PC-9 (cell line): ENCODE measurements at regions not wholly inside any gene's neighbourhood (a gene's known extent, or its start where the extent isn't known, plus 50 kb on each side); places are given as distances from the start of the nearest gene placed in this dataset.

Experiments
- BruUV-seq: library from RNA; stranded (reverse); fragments of 400-500 nt; replicated peaks from 2 replicates; lab custom pipeline; 2021; lab: Mats Ljungman, UMichigan
- CTCF ChIA-PET: fragments of 300-600 bp; sonication (Branson Sonifier 250); formaldehyde crosslinking; loops from one replicate; lab custom pipeline; 2022; ENCODE audit warnings: antibody characterized with exemption; lab: Charles Lee
- POLR2A ChIA-PET: fragments of 300-600 bp; sonication (Branson Sonifier 250); formaldehyde crosslinking; loops from one replicate; lab custom pipeline; 2022; ENCODE audit warnings: antibody characterized with exemption; ENCODE audit not compliant: unreplicated experiment; lab: Charles Lee
- DNase-seq, 2 experiments: peaks; one replicate each; pipeline versions ENCODE4 v3.0.0 to v3.0.0-alpha.2; 2015 to 2022; ENCODE audit warnings: mixed read lengths in 1 of 2
- H2AFZ ChIP-seq: fragments of 200-600 bp; sonication (generic); 2 replicates; pipeline ENCODE4 v1.8.1; 2017; ENCODE audit warnings: antibody characterized with exemption
- H3F3A ChIP-seq: fragments of 200-600 bp; sonication (generic); 2 replicates; pipeline ENCODE4 v1.8.1; 2017; ENCODE audit warnings: antibody characterized with exemption, mild to moderate bottlenecking, low read depth; ENCODE audit not compliant: insufficient read depth
- H3K27ac ChIP-seq: fragments of 200-600 bp; sonication (generic); 2 replicates; pipeline ENCODE4 v1.6.1; 2016; ENCODE audit warnings: mixed run types
- H3K27me3 ChIP-seq: fragments of 200-600 bp; sonication (generic); 2 replicates; pipeline ENCODE4 v1.6.1; 2016; ENCODE audit warnings: low read depth, mixed run types; ENCODE audit not compliant: insufficient read depth
- H3K36me3 ChIP-seq: fragments of 200-600 bp; sonication (generic); 2 replicates; pipeline ENCODE4 v1.6.1; 2016; ENCODE audit warnings: low read depth, mixed run types
- H3K4me1 ChIP-seq: fragments of 200-600 bp; sonication (generic); replicated peaks from 2 replicates; pipeline ENCODE4 v1.6.1; 2016; ENCODE audit warnings: mixed run types; ENCODE audit not compliant: insufficient read depth
- H3K4me2 ChIP-seq: fragments of 200-600 bp; sonication (generic); 2 replicates; pipeline ENCODE4 v1.6.1; 2017; ENCODE audit warnings: mixed run types
- H3K4me3 ChIP-seq: fragments of 200-600 bp; sonication (generic); 2 replicates; pipeline ENCODE4 v1.6.1; 2016; ENCODE audit warnings: mixed run types
- H3K79me2 ChIP-seq: fragments of 200-600 bp; sonication (generic); 2 replicates; pipeline ENCODE4 v1.6.1; 2017; ENCODE audit warnings: low read depth, mixed run types
- H3K9me2 ChIP-seq: fragments of 200-600 bp; sonication (generic); 2 replicates; pipeline ENCODE4 v1.8.1; 2017; ENCODE audit warnings: mild to moderate bottlenecking; ENCODE audit not compliant: insufficient read depth
- H3K9me3 ChIP-seq: fragments of 200-600 bp; sonication (generic); 2 replicates; pipeline ENCODE4 v1.8.1; 2016; ENCODE audit warnings: low read depth; ENCODE audit not compliant: insufficient read depth
- H4K20me1 ChIP-seq: fragments of 200-600 bp; sonication (generic); 2 replicates; pipeline ENCODE4 v1.8.1; 2017; ENCODE audit not compliant: insufficient read depth
- CTCF ChIP-seq: fragments of 200-600 bp; sonication (generic); conservative IDR thresholded peaks from 2 replicates; pipeline ENCODE4 v1.6.1; 2017; ENCODE audit warnings: mixed run types, antibody characterized with exemption, mild to moderate bottlenecking, moderate library complexity
- EZH2 ChIP-seq: fragments of 200-600 bp; sonication (generic); IDR thresholded peaks from 2 replicates; pipeline ENCODE4 v1.8.0; 2017; ENCODE audit warnings: antibody characterized with exemption, low read depth
- intact Hi-C: fragments of 100-400 bp; cut with micrococcal nuclease; formaldehyde crosslinking; loops from one replicate; pipeline ENCODE4 v1.10.0; 2022; ENCODE audit not compliant: unreplicated experiment

DNA sequence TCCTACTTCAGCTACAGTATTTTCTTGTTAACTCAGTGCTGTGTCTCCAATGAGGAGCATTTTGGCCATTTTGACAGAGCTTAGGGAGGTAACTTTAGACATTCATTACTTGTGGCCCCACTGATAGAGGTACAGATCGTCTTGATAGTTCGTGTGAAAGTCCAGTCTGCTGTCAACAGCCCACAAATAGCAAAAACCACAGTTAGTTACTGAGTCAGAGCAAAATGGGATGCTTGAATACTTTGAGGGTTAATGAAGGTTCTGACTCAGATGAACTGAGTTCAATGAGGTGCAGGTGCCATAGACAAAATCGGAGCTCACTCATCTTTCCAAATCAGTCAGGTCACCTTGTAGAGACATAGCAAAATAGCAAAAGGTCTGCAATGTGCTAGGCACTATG, 163.1 kb upstream of the TLE4 start:
- Histone ChIP-seq H3K9me3 (no peaks in the 10 kb centered on the region), H3K9me2 (no peaks in the 10 kb centered on the region), H2AFZ (no peak overlapping the region), H3K4me3 (no peak overlapping the region), H3K36me3 (no peaks in the 10 kb centered on the region), H3K27ac (no peak overlapping the region), H3K4me1 (no peaks in the 10 kb centered on the region), H3K27me3 (no peaks in the 10 kb centered on the region), H3K4me2 (no peak overlapping the region), H3F3A (no peaks in the 10 kb centered on the region), H3K79me2 (no peaks in the 10 kb centered on the region), H4K20me1 (no peaks in the 10 kb centered on the region)
- intact Hi-C loops = no loop called here
- ChIA-PET POLR2A (no interaction called here), CTCF (no interaction called here)
- DNase-seq = no peak
- TF ChIP-seq CTCF (no peak), EZH2 (no peak)
- no TSS peak for BruUV-seq

DNA sequence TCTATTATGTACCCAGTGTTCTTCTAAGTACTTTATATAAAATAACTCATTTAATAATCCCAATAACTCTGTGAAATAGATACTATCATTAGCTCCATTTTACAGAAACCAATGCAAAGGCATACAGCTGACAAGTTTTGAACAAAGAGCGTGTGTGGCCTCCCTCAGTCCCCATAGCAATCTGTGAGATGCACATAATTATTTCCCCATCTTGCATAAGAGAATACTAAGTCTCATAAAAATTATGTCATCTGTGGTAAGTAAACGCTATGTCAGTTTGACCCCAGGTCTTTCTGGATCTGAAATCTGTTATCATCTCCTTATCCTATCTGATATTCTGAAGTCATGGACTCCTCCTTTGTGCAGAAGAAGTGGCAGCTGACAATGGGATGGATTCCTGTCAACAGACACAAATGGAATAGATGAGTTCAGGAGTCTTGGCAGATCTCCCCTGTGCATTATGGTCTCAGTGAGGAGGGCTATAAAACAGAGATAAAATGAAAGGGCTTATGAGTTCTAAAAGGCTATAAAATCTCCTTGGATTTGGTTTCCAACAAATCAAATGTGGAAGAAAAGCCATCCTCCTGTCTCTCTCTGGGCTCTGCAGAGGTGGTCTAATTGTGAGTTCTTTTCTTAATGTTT, 162.5 kb upstream of the TLE4 start:
- Histone ChIP-seq H3K4me2 (no peak overlapping the region), H2AFZ (no peak overlapping the region), H4K20me1 (no peaks in the 10 kb centered on the region), H3K36me3 (no peaks in the 10 kb centered on the region), H3F3A (no peaks in the 10 kb centered on the region), H3K79me2 (no peaks in the 10 kb centered on the region), H3K9me2 (no peaks in the 10 kb centered on the region), H3K4me3 (no peak overlapping the region), H3K4me1 (no peaks in the 10 kb centered on the region), H3K27ac (no peak overlapping the region), H3K27me3 (no peaks in the 10 kb centered on the region), H3K9me3 (no peaks in the 10 kb centered on the region)
- no peak for DNase-seq
- no TSS peak for BruUV-seq
- CTCF ChIA-PET = no interaction called here
- POLR2A ChIA-PET = no interaction called here
- TF ChIP-seq EZH2 = no peak
- no peak for TF ChIP-seq CTCF
- intact Hi-C loops = no loop called here

- H3K9me2 ChIP-seq = no peaks in the 10 kb centered on the region
- no peaks in the 10 kb centered on the region for H3K9me3 ChIP-seq
- no peak for TF ChIP-seq CTCF
- DNase-seq = no peak
- H3K36me3 ChIP-seq = no peaks in the 10 kb centered on the region
- no peaks in the 10 kb centered on the region for H3K27me3 ChIP-seq
- H3K27ac ChIP-seq = no peak overlapping the region
- no TSS peak for BruUV-seq
- H2AFZ ChIP-seq = no peak overlapping the region
- no peaks in the 10 kb centered on the region for H4K20me1 ChIP-seq
- CTCF ChIA-PET = no interaction called here
- no peaks in the 10 kb centered on the region for H3K79me2 ChIP-seq
- no peak overlapping the region for H3K4me3 ChIP-seq
- H3K4me1 ChIP-seq = no peaks in the 10 kb centered on the region
- POLR2A ChIA-PET = no interaction called here
- no peak overlapping the region for H3K4me2 ChIP-seq
- intact Hi-C loops = no loop called here
- H3F3A ChIP-seq = no peaks in the 10 kb centered on the region
Measured at GRCh38 chr9:79425840-79426239, 145.9 kb upstream of the TLE4 start.
